Germinal center (tissue), 1 donor: ENCODE measurements at regions not wholly inside any gene's neighbourhood (a gene's known extent, or its start where the extent isn't known, plus 50 kb on each side); places are given as distances from the start of the nearest gene placed in this dataset.
"Not testable (repeated sequence)": the region's sequence is repeated elsewhere in the genome, so short reads cannot be mapped to it uniquely, and the experiment has no call there.

Experiments used
- DNase-seq: peaks from one replicate; pipeline ENCODE4 v3.0.0; 2012; ENCODE audit warnings: mixed read lengths, low spot score

DNA sequence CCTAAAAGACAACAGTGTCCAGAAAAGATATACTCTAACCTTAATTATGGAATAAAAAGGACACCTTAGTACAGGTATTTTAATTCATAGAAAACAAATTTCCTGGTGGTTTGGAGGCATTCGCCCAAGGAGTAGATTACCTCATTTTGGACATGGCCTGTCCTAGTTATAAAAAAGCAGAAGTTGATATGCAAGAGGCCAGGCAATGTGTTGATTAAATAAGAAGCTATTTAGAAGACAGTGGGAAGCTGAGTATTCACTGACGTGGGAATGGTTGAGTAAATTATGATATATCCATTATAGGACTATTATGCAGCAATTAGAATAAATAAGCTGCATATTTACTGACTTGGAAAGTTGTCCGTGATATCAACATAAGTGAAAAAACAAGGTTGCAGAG lies 314.9 kb downstream of the ALDH8A1 start:
- no peak for DNase-seq

DNA sequence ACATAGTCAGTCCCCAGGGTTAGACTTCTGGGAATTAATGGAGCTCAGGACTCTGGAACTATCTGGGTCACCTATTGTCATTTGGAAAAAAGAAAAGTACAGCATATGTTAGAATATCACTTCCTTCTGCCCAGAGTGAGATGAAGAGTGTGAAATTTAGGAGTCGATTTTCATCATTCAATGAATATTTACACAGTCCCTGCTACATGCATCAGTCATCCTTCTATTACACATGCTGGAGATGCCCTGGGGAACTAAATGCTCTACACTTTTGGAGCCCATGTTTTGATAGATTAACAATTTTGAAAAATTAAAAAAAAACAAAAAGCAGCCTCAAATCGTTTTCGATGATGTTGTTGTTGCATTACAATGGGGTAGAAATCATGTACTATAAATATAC lies 315.4 kb downstream of the ALDH8A1 start:
- no peak for DNase-seq

GRCh38 chr6:134632982-134633940 lies 315.3 kb upstream of the SGK1 start:
- not testable (repeated sequence) for DNase-seq

GRCh38 chr6:134632024-134632423 lies 314.1 kb upstream of the SGK1 start:
- no peak for DNase-seq

DNA sequence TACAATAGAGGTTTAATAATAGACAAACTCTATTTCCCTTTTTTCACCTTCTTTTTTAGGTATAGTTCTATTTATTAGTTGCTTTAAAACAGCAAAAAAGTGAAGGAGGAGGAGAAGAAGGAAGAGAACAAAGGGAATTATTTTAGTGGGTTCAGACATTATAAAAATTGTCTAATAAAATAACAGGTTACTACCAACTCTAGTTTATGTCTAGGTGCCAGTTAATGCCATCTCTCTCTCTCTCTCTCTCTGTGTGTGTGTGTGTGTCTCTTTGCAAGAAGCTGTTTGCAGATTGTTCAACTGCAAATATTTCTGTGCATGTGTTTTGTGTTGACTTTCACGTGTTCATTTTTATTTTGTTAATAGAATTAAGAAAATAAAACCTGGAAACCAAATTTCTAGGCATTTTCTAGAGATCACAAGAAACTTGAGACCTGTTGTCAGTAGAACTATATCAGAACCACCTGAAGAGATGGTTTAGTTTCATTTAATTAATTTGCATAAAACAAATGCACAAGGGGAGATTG lies 313.5 kb upstream of the SGK1 start:
- DNase-seq, result no peak

DNA sequence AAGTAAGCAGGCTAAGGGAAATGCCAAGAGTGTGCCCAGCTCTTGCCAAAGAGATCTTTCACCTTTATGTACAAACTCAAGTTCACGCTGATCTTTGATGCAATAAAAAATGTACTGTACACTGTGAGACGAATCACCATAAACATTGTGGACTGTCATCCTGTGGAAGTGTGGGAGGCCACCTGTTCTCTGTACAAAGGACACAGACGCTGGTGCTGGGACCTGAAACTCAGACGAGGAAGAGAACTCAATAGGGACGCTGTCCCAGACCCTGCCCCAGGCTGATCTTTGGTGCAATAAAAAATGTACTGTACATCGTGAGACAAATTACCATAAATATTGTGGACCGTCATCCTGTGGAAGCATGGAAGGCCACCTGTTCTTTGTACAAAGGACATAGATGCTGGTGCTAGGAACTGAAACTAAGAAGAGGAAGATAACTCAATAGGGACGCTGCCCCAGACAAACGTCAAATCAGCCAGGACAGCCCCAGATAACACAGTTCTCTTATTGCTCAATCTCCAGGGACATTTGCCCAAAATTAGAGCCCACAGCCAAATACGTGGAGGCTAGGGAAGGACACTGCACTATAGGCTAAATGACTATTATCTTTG lies 312.7 kb upstream of the SGK1 start:
- peak; percentile 71 for DNase-seq

- DNase-seq, result no peak
Observed at GRCh38 chr6:134628154-134628553, 310.2 kb upstream of the SGK1 start.

- DNase-seq, result no peak
Observed at GRCh38 chr6:134627707-134628106, 309.8 kb upstream of the SGK1 start.

GRCh38 chr6:134626589-134626988 lies 308.7 kb upstream of the SGK1 start:
- no peak for DNase-seq

- no peak for DNase-seq
Observed at GRCh38 chr6:134626086-134626485, 308.2 kb upstream of the SGK1 start.

GRCh38 chr6:134624781-134625180 lies 306.9 kb upstream of the SGK1 start:
- DNase-seq, result no peak

DNA sequence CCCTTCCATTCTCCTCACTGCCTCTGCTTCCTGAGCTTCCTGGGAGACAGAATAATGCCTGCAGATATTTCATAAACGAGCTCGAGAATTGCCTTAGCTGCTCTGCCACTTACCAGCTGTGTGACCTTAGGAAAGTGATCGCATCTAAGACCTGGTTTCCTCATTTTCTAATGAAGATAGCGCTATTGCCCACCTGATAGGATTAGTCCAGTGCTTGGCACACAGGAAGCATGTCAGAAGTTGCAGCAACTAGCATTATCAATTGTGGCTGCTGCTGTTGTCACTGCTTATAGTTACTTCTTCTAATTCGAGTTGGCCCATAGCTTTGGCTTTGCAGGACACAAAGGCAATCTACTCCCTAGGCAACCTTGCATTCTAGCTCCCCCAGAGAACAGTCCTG lies 305.5 kb upstream of the SGK1 start:
- DNase-seq, result no peak

DNA sequence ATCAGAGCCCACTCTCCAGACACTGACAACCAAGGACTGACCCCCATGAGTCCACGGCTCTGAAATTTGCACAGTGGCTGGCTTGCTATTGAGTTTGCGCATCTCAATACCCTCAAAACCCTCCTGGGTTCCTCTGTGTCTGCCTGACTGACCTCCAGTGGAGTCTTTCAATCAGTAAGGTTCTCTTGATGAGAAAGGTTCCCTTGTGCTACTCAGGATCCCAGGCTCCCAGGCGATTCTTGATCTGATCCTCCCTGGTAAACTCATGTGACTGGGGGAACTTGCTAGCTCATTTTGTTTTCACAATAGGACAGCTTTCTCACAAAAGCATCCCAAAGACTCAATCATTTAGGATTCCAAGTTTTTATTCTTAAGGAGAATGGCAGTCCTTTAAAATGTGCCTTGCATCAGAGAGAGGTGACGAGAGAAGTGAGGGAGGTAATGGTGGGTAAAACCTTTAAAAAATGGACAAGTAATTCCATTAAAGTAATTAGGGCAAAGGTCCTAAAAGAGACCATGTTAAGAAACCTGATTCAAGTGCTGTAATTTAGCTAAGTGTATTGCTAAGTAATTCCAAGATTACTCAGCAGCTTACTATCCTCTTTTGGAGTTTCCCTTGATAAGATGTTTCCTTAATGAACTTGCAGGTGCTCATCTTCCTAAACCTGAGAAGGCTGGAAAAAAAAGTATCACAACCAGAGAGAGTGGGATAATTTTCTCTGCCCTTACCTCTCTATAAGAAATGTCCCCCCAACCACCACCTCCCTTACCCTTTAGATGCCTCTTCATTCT lies 304.7 kb upstream of the SGK1 start:
- DNase-seq, result no peak

GRCh38 chr6:134621858-134622257 lies 303.9 kb upstream of the SGK1 start:
- DNase-seq, result no peak

DNA sequence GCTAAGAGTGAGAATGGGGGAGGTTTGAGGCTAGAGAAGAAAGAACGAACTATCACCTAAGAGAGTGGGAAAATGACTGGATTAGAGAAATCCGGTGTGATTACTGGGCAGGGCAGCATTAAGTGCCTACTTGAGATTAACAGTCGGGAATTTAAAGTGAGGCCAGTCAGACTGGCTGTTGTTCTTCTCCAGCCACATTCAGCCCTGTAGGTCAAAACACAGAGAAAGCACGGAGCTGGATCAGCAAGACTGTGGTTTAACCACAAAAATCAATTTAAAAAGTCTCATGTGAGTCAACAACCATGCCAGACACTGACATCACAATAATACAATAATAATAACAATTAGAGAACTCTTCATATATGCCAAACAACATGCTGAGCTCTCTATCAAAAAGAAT lies 301.9 kb upstream of the SGK1 start:
- DNase-seq, result no peak

DNA sequence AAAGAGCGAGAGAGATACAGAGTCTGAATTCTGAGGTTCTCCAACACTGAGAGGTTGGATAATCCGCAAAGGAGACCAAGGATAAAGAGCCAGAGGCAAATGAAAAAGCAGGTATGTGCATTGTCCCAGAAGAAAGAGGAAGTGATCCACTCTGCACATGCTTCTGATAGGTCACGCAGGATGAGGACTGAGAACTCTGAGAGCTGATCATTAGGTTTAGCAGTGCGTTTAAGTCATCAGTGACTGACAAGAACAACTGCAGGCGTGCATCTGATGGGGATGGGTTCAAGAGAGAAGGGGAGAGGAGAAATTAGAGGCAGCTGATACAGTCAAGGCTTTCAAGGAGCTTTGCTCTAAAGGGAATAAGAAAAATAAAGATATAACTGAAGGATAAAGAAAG lies 301.2 kb upstream of the SGK1 start:
- DNase-seq, result no peak

DNA sequence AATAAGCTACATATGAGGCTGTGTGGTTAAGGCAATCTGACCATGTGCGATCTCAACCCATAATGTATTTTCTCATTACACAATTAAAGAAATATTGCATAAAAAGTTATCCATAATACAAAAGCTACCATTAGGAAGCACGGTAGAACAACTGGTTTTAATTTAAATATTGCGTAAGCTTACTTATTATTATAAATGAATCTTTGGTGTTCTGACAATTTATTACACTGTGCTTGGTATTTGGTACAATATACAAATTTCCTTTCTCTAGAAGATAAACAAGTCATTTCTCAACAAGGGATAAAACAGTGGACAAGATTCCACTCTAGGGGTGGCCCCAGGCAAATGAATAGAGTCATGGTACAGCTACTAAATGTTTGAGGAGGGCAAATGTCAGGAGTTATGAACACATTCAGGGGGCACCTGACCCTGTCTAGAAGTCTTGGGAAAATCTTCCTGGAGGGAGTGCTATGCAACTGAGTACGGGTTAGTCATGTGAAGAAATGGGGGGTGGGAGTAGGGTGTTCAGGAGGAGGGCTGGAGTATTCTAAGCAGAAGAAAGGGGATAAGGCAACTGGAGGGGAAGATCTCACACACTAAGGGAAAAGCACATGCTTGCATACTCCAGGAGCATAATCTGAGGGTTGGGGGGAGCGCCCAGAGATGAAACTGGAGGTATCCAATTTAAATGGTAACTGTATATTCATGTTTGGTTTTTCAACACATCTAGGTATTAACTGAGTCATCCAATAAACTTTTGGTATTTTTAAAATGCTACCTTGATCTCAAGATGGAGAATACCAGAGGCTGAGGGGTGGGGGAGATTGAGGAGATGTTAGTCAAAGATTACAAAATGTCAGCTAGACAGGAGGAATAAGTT lies 296.9 kb upstream of the SGK1 start:
- no peak for DNase-seq

- DNase-seq, result not testable (repeated sequence)
Observed at GRCh38 chr6:134612128-134612527, 294.2 kb upstream of the SGK1 start.

DNA sequence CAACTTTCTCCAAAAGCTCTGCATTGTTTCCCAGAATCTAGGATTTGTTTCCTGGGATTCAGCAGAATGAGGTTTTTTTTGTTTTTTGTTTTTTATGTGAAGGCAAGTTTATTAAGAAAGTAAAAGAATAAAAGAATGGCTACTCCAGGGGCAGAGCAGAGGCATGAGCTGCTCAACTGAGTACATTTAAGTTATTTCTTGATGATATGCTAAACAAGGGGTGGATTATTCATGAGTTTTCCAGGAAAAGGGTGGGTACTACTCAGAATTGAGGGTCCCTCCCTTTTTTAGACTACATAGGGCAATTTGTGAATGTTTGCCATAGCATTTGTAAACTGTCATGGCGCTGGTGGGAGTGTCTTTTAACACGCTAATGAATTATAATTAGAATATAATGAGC lies 292.5 kb upstream of the SGK1 start:
- no peak for DNase-seq

GRCh38 chr6:134609716-134610261 lies 291.9 kb upstream of the SGK1 start:
- no peak for DNase-seq

GRCh38 chr6:134607411-134607810 lies 289.5 kb upstream of the SGK1 start:
- no peak for DNase-seq
